ENCODE measurements at regions not wholly inside any gene's neighbourhood (a gene's known extent, or its start where the extent isn't known, plus 50 kb on each side); places are given as distances from the start of the nearest gene placed in this dataset.
"Not testable (repeated sequence)": the region's sequence is repeated elsewhere in the genome, so short reads cannot be mapped to it uniquely, and the experiment has no call there.

DNA sequence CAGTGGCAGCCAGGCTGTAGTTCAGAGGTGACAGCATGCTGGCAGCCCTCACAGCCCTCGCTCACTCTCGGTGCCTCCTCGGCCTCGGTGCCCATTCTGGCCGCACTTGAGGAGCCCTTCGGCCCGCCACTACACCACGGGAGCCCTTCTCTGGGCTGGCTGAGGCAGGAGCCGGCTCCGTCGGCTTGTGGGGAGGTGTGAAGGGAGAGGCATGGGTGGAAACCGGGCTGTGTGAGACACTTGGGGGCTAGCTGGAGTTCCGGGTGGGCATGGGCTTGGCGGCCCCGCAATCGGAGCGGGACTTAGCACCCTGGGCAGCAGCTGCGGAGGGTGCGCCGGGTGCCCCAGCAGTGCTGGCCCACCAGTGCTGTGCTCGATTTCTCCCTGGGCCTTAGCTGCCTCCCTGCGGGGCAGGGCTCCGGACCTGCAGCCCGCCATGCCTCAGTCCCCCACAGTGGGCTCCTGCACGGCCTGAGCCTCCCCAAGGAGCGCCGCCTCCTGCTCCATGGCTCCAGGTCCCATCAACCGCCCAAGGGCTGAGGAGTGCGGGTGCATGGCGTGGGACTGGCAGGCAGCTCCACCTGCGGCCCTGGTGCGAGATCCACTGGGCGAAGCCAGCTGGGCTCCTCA, 396.8 kb downstream of the FAM72C start:
- no peak for DNase-seq

DNA sequence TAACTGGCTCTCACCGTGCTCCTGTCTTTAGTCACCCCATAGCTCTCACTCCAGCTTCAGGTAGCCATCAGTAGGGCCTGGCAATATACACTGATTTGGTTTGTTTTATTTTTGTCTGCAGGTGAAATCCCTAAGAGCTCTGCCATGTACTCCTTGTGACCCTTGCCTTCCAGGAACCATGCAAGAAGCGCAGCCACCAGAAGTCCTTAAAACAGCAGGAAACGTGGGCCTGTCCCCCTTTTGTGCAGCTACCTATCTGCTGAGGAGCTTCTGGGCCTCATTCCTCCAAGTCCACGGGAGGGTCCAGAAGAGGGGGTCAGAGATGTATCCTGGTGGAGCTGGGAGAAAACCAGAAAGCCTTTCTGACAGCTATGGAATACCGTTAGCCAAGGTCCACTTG, 399.1 kb downstream of the FAM72C start:
- not testable (repeated sequence) for DNase-seq

DNA sequence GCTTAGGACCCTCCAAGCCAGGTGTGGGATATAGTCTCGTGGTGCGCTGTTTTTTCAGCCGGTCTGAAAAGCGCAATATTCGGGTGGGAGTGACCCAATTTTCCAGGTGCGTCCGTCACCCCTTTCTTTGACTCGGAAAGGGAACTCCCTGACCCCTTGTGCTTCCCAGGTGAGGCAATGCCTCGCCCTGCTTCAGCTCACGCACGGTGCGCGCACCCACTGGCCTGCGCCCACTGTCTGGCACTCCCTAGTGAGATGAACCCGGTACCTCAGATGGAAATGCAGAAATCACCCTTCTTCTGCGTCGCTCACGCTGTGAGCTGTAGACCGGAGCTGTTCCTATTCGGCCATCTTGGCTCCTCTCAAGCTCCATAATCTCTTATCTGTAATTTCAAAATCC, 408.0 kb downstream of the FAM72C start:
- DNase-seq: not testable (repeated sequence)

DNA sequence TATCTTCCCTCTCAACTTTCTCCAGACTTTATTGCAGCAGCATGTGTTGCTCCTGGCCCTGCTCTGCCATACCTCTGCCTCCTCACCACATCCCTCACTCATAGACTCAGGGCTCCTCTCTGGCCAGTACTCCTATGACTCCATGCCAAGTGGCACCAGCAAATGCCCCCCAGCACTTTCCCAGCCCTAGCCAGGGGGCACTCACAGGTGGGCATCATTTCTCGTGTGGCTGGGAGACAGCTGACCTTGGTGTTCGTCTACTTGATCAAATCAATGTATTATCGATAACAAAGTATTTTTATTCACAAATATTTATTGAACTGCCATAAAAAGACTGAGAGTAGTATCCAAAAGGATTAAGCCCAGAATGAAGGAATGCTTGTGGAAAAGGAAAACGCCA, 418.2 kb downstream of the FAM72C start:
- DNase-seq: no peak

DNA sequence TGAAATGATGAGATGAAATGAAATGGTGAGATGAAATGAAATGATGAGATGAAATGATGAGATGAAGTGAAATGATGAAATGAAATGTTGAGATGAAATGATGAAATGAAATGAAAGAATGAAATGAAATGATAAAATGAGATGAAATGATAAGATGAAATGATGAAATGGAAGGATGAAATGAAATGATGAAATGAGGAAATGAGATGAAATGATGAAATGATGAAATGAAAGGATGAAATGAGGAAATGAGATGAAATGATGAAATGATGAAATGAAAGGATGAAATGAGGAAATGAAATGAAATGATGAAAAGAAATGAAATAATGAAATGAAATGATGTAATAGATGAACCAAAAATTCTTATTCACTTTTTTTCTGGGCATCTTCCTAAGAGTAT, 467.1 kb downstream of the FAM72C start:
- not testable (repeated sequence) for DNase-seq

DNA sequence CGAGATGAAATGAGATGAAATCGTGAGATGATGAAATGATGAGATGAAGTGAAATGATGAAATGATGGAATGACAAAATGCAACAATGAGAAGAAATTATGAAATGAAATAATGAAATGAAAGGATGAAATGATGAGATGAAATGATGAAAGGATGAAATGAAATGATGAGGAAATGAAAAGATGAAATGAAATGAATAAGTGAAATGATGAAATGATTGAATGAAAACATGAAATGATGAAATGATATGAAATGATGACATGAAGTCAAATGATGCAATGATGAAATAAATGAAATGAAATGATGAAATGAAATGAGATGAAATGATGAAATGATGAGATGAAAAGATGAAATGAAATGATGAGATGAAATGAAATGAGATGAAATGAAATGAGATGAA, 467.7 kb downstream of the FAM72C start:
- DNase-seq: not testable (repeated sequence)

DNA sequence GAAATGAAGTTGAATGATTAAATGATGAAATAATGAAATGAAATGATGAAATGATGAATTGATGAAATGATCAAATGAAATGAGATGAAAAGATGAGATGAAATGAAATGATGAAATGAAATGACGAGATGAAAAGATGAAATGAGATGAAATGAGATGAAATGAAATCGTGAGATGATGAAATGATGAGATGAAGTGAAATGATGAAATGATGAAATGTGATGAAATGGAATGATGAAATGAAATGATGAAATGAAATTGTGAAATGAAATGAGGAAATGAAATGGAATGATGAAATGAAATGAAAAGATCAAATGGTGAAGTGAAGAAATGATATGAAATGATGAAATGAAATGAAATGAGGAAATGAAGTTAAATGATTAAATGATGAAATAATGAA, 468.7 kb downstream of the FAM72C start:
- DNase-seq: not testable (repeated sequence)

DNA sequence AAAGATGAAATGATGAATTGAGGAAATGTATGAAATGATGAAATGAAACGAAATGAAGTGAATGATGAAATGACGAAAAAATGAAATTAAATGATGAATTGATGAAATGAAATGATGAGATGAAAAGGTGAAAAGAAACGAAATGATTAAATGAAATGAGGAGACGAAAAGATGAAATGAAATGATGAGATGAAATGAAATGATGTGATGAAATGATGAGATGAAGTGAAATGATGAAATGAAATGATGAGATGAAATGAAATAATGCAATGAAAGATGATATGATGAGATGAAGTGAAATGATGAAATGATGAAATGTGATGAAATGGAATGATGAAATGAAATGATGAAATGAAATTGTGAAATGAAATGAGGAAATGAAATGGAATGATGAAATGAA, 469.7 kb downstream of the FAM72C start:
- not testable (repeated sequence) for DNase-seq

DNA sequence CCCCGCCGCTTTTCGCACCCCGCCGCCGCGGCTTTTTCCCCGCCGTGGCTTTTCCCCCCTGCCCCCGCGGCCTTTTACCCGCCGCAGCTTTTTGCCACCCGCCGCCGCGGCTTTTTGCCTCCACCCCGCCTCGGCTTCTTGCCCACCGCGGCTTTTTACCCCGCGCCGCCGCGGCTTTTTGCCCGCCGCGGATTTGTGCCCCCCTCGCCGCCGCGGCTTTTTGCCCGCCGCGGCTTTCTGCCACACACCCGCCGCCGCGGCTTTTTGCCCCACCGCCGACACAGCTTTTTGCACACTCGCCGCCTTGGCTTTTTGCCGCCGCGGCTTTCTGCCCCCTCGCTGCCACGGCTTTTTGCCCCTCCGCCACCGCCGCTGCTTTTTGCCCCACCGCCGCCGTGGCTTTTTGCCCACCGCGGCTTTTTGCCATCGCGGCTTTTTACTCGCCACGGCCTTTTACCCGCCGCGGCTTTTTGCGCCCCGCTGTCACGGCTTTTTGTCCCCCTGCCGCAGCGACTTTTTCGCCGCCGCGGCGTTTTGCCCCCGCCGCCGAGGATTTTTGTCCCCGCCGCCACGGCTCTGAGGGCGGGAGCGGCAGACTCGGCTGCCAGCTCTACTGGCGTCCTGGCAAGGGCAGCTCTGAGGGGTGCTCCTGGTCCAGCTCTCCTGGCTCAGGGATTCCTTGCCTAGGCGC, 473.6 kb downstream of the FAM72C start:
- peak; percentile 56 for DNase-seq

DNA sequence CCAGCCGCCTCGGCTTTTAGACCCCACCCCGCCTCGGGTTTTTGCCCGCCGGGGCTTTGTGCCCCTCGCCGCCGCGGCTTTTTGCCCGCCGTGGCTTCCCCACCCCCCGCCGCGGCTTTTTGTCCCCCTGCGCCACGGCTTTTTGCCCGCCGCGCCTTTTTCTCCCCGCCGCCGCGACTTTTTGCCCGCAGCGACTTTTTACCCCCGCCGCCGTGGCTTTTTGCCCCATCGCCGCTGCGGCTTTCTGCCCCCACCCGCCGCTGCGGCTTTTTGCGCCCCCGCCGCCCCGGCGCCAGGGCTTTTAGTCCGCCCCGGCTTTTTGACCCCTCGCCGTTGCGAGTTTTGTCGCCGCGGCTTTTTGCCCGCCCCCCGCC, 474.4 kb downstream of the FAM72C start:
- DNase-seq: no peak

DNA sequence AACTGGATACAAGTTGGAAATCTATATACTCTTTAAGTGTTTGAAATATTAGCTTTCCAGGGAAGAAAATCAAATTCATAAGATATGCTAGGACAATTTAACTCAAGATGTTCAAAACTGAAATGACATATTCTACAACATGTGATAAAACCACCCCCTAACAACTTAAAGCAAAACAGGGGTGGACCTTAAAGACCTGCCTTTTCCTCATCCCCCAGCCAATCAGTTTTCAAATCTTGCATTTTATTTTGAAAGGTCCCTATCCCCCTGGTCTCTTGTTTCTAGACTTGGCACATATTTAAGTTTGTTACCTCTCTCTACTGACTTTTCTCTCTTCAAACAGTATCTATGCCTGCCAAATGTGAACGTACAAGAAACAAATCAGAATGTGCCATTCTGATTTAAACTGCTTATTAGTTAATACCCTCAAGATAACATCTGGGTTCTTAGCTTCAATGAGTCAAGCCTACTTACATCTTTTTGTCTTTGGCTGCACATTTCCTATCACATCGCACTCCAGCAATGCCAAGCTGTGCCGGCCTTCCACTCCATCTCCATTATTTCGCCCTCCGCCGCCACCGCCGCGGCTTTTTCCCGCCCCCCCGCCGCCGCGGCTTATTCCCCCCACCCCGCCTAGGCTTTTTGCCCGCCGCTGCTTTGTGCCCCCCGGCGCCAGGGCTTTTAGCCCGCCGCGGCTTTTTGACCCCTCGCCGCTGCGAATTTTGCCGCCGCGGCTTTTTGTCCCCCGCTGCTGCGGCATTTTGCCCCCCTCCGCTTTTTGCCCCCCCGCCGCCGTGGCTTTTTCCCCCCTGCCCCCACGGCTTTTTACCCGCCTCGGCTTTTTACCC, 475.0 kb downstream of the FAM72C start:
- DNase-seq: not testable (repeated sequence)

All from activated CD8-positive, alpha-beta memory T cell treated with anti-CD3 and anti-CD28 coated beads, Interleukin-2, amount 50 U/mL, for 48 hours (primary cell).